SK-N-DZ (cell line): ENCODE measurements at regions not wholly inside any gene's neighbourhood (a gene's known extent, or its start where the extent isn't known, plus 50 kb on each side); places are given as distances from the start of the nearest gene placed in this dataset.

ENCODE experiments used
- DNase-seq: peaks from one replicate; pipeline ENCODE4 v3.0.0-alpha.2; 2015; ENCODE audit warnings: low spot score

DNA sequence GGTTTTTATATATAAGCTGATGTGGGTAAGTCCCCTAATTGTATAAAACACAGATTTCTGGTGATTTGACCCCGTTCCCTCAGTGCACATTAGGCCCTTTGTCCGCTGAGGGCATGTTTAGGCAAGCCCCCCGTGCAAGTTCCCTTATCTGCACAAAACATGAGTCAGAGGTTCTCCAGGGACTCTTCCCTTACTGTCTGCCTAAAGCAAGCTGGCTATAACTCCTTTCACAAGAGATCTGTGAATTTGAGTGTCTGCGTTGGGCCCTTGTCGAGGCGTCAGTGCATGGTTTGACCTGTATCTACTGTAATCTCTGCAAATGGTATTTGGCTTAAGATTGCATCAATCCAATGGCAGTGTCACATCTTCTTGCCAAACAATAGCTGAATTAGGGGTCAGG is 712.8 kb downstream of the CDH8 start:
- peak; percentile 61 for DNase-seq

DNA sequence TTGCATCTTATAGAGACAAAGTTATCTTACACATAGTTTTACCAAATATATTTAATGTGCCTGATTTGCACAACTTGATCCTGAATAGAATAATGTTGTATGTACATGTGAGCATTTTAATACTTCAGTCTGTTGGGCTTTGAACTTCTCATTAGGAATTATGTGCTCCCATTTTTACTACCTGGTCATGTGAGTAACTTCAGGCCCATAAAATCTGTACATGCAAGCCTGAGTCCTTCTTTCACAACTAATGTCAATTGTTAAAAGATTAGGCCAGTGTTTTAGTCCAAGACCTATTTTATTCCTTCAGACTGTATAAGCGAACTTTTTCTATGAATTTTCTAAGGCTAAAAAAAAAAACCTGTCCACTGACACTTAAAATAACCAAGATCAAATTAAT is 715.4 kb downstream of the CDH8 start:
- DNase-seq: no peak

DNA sequence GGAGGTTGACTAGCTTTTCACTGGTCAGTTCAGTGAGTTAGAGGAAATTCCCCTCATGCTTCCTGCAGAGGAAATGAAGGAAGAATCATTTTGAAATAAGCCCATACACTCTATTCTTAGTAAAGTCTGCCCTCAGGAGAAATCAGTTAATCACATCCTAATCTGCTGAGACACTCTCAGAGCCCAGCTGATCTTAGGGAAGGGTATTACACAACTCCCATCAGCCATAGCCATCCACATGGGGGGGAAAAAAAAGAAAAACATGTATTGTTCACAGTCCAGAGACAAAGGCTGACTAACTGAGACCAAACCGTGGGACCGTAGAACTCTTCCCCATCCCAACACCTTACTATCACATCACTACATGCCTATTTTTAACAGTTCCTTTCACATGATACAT is 722.3 kb downstream of the CDH8 start:
- DNase-seq: no peak

DNA sequence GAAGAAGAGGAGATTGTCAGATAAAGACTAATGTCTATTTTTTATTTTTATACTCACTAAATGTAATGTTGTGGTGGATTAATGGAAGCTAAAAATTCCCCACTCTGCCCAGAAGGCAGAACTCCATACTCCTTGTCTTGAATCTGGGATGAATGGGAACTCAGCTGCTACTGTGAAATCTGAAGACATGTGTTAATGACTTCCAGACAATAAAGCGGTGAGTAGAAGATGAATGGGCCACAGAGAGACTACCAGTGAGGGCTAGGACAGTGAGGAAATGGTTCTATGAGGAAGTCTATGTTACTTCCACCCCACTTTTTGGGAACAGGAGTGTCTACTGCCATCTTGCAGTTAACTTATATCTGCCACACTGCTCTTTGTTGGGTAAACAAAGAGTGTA is 726.9 kb downstream of the CDH8 start:
- no peak for DNase-seq

DNA sequence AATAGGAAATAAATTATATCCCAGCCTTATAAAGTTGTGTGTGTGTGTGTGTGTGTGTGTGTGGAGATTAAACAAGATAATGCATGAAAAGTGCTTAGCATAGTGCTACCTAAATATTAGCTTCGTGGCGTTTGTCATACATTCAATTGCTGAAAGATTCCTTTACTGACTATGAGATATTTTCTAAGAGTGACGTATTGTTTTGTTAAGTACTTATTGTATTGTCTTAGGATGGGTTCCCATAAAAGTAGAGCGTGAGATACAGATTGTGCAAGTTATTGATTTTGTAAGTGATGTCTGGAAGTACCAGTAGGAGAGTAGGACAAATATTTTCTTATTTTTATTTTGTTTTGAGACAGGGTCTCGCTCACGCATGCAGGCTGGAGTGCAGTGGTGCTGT is 730.0 kb downstream of the CDH8 start:
- no peak for DNase-seq

DNA sequence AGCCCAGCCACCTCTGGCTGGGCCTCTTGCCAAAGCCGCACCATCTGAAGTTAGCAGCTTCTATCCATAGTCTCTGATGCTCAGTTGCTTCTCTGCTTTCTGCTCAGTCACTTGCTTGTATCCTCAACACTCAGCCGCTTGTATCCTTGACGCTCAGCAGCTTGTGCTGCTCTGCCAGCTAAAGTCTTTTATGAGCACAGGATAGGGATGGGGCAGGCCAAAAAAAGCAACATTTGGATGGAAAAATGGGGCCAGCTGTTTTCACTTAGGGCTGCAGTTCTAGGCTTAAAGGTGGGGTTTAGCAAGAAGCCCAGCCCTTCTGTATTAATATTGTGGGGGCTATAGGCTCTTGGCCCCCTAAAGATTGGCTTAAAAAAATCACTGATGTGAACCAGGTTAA is 739.4 kb downstream of the CDH8 start:
- DNase-seq: no peak

DNA sequence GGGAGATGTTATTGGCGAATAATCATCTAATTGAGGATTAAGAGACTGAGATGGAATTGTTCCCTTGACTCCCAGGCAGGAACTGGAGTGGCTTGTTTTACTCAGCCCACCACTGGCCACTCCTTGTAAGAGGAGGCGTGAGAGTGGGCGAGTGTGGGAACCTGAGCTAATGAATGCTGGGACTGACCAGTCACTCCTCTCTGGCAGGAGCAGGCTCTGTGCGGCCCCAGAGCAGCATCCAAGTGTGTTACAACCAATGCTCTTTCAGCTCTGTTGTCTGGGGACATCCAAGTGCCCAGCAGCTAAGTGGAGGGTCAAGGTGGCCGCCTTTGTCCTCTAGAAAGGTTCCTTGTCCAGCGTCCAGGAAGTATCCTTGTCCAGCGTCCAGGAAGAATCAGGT is 739.9 kb downstream of the CDH8 start:
- no peak for DNase-seq

DNA sequence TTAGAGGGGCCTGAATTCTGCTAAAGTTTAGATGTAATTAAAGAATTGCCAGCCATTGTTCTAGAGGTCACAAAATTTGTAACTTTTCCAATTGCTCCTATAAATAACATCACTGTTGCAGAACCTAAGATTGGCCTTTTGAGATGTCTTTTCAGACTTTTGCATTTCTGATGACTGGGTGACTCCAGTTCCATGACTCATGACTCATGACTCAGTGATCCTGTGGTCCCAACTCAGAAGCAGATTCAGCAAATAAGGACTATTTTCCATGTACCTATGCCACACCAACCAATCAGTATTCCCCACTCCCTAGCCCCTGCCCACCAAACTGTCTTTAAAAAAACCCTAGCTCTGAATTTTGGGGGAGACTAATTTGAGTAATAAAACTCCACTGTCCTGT is 740.9 kb downstream of the CDH8 start:
- DNase-seq: no peak

DNA sequence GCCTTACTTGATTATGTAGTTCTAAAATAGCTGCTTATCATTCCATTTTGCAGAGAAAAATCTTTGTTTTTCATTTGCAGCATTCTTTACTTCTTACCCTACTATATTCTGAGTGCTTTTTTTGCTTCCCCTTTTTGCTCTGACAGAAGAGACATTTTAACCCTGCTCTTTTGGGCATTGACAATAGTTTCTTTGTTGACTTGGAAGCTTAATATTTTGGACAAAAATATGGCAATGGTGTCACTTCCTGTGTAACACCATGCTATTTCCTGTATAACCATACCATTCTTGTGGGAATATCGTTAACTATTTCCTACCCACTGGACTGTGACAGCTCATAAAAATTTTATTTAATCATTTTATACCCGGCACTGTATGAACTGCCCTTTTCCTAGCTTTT is 747.1 kb downstream of the CDH8 start:
- DNase-seq: no peak

DNA sequence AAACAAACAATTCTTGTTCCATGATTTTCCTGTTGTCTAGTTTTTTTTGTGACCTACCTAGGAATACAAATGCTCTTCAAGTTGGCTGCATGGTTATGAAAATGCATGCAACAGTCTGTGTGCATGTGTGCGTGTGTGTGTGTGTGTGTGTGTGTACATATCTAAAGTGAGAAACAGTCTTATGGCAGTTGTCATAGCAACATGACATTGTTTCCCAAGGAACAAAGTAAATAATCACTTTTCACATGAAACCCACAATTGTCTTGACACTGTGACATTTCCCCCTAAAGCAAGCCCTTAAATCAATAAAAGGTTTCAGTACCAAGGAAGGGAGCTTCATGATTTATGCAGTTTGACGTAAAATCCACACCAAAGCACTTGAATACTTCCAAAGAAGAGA is 758.4 kb downstream of the CDH8 start:
- no peak for DNase-seq

DNA sequence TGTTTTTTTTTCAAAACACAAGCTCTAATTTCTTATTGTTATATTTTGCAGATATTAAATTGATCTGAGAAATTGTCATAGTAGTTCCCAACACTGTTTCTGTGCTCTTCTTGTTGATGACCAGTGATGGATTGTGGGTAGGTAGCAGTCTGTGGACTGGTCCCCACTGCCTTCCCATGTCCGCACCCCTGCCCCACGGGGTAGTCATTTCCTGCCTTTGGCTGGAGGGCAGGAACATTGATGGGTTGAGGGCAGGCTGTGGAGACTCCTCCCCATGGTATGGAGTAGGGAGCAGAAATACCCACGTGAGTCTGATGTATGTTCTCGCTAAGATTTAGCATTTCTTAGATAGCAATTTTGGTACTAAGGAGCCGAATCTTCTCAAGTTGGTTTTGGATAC is 762.0 kb downstream of the CDH8 start:
- DNase-seq: no peak

DNA sequence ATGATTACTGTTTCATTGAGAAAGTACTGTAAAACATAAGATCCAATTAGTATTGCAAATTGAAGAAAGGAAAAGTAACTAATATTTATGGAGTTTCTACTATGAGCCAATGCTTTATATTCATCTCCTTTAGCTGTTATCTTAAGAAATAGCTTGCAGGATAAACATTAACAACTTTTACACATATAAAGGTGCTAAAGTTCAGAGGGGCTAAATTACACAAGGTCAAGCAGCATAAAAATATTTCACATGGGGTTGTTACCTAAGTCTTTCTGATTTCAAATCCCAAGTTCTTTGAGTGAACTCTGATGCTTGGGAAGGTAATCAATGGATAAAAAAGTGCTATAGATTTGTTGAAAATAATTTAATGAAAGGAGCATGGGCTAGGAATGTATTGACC is 765.5 kb downstream of the CDH8 start:
- no peak for DNase-seq

DNA sequence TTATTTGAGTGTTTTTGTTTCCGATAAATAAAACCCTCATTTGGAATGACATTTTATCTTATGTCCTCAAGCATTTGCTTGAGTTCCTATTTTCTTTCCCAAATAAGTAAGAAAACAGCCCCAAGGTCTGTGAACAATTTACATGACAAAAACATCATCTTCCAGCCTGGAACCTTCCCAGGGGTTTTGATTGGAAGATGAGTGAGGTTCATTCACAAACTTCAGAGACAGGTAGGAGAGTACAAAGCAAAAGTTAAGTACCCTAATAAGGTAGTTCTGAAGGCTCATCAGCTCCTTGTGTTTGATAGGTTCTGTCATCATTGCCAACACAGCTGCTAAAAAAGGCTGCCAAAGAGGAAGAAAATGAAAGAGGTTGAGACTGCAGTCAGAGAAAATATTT is 772.8 kb downstream of the CDH8 start:
- DNase-seq: no peak

DNA sequence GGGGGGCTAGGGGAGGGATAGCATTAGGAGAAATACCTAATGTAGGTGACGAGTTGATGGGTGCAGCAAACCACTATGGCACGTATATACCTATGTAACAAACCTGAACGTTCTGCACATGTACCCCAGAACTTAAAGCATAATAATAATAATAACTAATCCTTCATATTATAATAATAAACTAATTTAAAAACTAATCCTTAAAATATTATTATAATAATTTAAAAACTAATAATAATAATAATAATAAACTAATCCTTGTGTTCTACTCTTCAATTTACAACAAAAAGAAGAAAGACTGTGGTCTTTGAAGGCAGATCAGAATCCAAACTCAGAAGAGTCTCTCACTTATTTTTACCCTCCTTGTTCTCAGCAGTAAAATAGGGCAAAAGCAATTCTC is 774.9 kb downstream of the CDH8 start:
- no peak for DNase-seq

DNA sequence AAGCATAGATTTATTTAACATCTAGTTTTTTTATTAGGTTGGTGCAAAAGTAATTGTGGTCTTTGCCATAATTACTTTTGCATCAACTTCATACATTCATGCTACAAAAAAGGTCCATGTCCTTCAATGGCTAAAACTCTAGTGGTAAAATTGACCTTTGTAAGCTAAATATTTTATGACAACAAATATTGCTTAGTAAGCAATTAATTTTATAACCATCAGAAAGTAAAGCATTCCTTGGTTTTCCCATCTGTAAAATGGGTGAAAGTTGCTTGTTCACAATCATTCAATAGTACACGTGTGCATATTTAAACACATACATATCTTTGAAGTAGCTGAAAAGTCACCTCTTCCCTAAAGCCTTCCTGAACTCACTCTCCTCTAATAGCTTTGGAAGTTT is 789.6 kb downstream of the CDH8 start:
- no peak for DNase-seq

DNA sequence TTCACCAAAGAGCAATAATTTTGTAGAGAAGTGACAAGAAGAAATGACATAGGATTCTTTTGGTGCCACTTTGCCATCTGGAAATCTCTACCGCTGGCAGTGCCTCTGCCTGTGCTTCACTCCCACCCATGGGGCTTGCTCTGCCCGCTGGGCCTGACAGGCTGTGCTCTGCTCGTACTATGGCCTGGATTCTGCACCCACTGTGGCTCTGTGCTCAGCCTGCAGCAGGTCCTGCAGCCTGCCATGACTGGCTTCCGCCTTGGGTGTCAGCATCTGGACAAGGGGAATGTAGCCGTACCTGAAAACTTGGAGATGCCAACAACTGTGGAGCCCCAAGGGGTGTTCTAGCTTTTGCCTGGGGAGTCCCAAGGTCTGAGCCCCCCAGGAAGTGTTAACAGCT is 792.3 kb downstream of the CDH8 start:
- no peak for DNase-seq

DNA sequence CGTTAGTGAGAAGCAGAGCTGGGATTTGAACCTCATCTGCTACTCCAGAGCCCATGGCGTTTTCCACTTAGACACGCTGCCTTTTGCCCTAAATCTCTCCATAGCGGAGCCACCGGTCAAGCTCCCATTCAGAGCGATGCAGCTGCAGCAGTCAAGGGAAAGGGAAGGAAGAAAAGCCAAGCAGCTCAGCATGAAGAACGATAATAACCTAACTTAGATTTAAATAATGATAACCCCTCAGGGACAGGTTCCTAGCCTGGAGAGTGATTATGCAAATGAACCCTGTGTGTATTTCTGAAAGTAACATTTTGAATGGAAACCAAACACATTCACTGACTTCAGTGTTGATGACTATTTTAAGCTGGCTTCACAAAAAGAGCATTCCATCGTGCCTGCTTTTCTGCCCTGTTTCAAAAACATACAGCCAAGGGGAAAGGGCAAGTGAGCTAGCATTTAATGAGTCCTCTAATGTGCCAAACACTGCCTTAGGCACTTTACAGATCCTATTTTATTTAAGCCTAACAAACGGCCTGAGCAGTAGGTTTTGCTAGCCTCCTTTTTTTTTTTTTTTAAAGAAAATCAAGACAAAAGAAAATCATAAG is 798.3 kb downstream of the CDH8 start:
- no peak for DNase-seq

DNA sequence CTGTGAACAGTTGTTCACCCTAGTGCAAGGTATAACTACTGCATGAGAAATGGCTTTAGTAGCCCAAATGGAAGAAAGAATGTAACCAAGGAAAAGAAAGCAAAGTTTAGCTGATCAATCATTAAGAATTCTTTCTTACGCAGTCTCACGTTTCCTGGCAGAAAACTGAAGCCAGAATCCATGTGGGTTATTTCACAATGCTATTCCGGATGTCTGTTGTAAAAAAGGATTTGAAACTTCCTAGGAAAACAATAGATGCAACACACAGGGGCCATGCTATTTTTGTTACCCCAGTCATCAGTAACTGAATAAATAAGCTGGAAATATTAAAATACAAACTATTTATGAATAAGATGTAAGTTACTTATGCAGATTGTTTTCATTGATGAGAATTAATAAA is 802.5 kb downstream of the CDH8 start:
- no peak for DNase-seq

DNA sequence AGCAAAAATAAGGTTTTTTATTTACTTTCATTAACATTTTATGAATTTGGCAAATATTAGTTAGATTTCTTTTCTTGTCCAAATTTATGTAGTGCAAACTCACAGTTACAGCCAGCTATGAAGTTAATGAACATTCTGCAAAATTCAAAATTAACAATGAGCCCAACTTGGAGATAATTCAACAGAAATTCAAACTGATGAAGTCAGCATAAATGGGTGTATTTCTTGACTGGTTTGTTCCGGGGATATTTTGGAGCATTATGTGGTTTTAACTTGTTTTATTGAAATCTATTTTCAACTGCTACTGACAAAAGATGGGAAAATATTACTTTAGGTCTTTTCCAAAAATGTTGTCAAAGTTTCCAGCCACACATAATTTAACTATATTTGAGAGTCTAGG is 807.9 kb downstream of the CDH8 start:
- DNase-seq: no peak

DNA sequence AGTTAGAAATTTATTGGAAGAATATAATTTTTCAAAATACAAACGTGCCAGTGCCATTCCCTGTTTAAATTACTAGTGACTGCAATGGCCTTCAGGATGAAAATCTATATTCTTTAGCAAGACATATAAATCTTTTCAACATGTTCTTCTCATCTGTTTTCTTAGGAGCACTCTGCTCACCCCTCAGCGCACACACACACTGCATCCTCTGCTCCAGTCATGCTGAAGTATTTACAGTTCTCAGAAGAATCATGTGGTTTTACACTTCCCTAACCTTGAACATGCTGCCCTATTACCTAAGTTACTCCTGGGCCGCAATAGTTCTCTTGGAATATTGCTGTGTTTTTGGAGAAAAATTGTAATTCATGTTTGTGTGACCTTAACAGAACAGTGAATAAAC is 820.6 kb downstream of the CDH8 start:
- DNase-seq: no peak

DNA sequence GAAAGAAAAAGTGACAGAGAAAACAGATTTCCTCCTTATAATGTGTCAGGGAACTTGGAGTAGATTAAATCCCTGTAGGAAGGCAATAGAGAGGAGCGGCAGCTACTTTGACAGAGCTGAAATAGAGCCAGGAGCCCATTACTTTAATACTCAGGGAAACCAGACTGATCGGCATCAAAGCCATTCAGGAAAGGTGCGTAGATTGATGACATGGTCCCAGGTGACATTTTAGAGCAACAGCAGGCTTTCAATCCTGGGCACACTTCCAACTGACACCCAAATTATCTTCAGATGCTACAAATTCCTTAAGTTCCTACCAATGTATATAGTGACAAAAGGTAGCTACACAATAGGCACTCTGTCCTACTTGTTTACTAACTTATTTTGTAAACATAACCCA is 821.5 kb downstream of the CDH8 start:
- DNase-seq: no peak

DNA sequence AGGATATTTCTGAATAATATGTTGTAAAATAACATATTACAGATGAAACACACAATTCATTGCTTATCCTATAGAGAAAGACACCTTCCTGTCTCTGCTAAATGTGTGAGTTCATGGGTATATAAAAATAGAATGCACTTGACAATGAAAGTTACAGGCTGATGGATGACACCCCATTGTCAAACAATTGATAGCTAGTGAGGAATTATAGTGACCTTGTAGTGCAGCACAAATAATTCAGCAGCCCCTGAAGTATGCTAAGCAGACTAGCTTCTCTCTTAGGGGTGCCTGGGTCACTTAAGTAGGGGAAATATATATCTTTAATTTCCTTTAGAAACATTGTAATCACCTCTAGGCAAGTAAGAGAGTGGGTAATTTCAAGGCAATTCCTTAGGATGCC is 826.2 kb downstream of the CDH8 start:
- DNase-seq: no peak

DNA sequence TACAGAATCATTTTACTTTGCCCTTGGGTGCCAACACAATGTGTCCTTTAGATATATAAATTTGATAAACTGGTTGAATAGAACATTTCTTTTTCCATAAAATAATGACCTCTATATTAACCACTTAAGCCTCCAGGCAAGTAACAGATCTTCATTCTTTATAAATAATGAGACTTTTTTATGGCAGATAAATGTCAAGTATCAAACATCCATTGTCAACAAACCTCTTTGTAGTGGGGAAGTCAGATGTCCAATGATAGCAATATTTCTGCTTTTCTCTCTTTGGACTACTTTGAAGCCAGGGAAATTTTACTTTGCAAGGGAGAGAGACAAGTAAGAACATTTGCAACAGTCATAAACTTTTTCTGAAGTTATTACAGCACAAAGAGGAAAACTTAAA is 841.2 kb downstream of the CDH8 start:
- DNase-seq: no peak

DNA sequence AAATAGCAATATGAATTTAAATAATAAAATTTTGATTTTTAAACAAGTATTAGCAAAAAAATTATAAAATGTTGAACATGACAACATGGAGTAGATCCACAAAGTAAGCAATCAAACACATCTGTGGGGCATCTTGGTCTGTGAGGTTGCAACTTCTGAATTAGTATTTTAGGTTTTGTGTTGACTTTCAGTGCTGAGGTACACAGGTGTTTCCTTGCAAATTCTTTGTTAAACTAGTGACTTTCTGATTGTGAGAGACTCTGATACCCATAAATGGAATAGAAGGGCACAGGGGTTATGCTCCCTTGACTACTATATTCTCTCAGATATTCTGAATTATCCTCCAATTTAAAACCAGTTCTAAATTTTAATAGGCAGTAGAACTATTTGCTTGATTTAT is 841.7 kb downstream of the CDH8 start:
- no peak for DNase-seq

DNA sequence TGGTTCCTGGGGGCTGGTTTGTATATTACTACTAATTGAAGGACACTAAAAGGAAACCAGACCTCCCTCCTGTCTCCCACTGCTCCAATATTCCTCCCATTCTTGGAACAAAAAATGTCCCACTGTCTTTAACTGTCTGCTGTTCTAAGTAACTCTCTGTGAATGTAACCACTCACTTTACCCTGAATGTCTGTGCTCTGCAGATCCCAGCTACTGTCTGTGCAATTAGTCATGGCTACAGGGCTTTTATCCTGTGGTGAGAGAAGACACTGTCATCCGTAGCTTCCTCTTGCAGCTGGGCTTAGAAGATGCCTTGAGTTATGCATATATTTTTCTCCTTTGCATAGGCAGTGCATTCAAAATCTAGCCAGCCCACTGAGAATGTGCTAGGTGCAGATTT is 853.8 kb downstream of the CDH8 start:
- DNase-seq: no peak
